ENCODE measurements at regions not wholly inside any gene's neighbourhood (a gene's known extent, or its start where the extent isn't known, plus 50 kb on each side); places are given as distances from the start of the nearest gene placed in this dataset.
"Not testable (repeated sequence)": the region's sequence is repeated elsewhere in the genome, so short reads cannot be mapped to it uniquely, and the experiment has no call there.

GRCh38 chr14:49105512-49105911, 480.7 kb downstream of the RPS29 start:
- no peak for DNase-seq

GRCh38 chr14:49092345-49092744, 493.8 kb downstream of the RPS29 start:
- DNase-seq: no peak

- no peak for DNase-seq
These were observed 497.1 kb downstream of the RPS29 start for GRCh38 chr14:49089107-49089506.

GRCh38 chr14:49073292-49073691, 512.9 kb downstream of the RPS29 start:
- not testable (repeated sequence) for DNase-seq

GRCh38 chr14:49058511-49058910, 527.7 kb downstream of the RPS29 start:
- DNase-seq: no peak

- no peak for DNase-seq
These were observed 528.2 kb downstream of the RPS29 start for GRCh38 chr14:49057838-49058510.

- no peak for DNase-seq
These were observed 530.2 kb downstream of the RPS29 start for GRCh38 chr14:49056021-49056420.

GRCh38 chr14:49052521-49052920, 533.7 kb downstream of the RPS29 start:
- DNase-seq: no peak

GRCh38 chr14:49051328-49052060, 534.7 kb downstream of the RPS29 start:
- no peak for DNase-seq

- DNase-seq: no peak
These were observed 535.4 kb downstream of the RPS29 start for GRCh38 chr14:49050822-49051221.

GRCh38 chr14:49049711-49050110, 536.5 kb downstream of the RPS29 start:
- DNase-seq: no peak

GRCh38 chr14:49044981-49045380, 541.2 kb downstream of the RPS29 start:
- DNase-seq: no peak

GRCh38 chr14:49036984-49037516, 549.1 kb downstream of the RPS29 start:
- DNase-seq: no peak

GRCh38 chr14:49036266-49036665, 549.9 kb downstream of the RPS29 start:
- no peak for DNase-seq

GRCh38 chr14:49033131-49033530, 553.0 kb downstream of the RPS29 start:
- DNase-seq: no peak

GRCh38 chr14:49031710-49032109, 554.5 kb downstream of the RPS29 start:
- not testable (repeated sequence) for DNase-seq

- DNase-seq: no peak
These were observed 566.6 kb downstream of the RPS29 start for GRCh38 chr14:49019467-49020115.

- no peak for DNase-seq
These were observed 568.7 kb downstream of the RPS29 start for GRCh38 chr14:49017447-49017846.

- no peak for DNase-seq
These were observed 569.8 kb downstream of the RPS29 start for GRCh38 chr14:49016381-49016780.

- DNase-seq: no peak
These were observed 571.7 kb downstream of the RPS29 start for GRCh38 chr14:49014476-49014875.

GRCh38 chr14:49008363-49008762, 577.8 kb downstream of the RPS29 start:
- DNase-seq: no peak

GRCh38 chr14:48991141-48991540, 595.0 kb downstream of the RPS29 start:
- DNase-seq: no peak

GRCh38 chr14:48983351-48983888, 602.8 kb downstream of the RPS29 start:
- DNase-seq: no peak

GRCh38 chr14:48974994-48975393, 611.2 kb downstream of the RPS29 start:
- DNase-seq: no peak
